ENCODE measurements at regions not wholly inside any gene's neighbourhood (a gene's known extent, or its start where the extent isn't known, plus 50 kb on each side); places are given as distances from the start of the nearest gene placed in this dataset.

DNA sequence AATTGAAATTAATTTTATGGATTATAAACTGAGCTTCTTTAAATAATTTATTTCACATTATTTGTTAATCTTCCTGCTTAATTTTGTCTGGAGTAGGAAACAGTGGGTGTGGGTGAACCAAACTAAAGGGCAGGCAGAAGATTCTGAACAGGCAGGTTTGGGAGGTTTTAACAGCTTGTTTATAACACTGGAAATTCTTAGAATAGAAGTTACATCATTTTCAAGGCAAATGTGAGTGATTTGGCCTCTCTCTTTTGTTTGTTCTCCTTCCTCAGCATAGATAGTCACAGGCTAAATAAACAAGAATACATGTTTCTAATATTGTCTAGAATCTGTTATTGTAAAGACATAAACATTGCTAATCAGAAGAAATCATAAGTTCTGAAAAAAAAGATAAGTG is 970.9 kb upstream of the NUDT12 start:
- H3K36me3 ChIP-seq, result no peaks in the 10 kb centered on the region
- H3K27me3 ChIP-seq, result no peaks in the 10 kb centered on the region
- TF ChIP-seq CTCF (IDR thresholded peaks at IDR 0.05; ENCODE audit: low read depth, low read length), result no peak
- H3K4me1 ChIP-seq (ENCODE audit: low read depth), result no peaks in the 10 kb centered on the region
- DNase-seq (ENCODE audit: low read depth in 1 of 2, low spot score in 1 of 2), result no peak
- no peak overlapping the region for H3K4me3 ChIP-seq
- H3K9me3 ChIP-seq (ENCODE audit: low read depth), result no peaks in the 10 kb centered on the region
- H3K27ac ChIP-seq, result no peak overlapping the region

GRCh38 chr5:104526866-104527265 is 964.3 kb upstream of the NUDT12 start:
- DNase-seq (ENCODE audit: low read depth in 1 of 2, low spot score in 1 of 2), result no peak
- Histone ChIP-seq H3K4me1 (ENCODE audit: low read depth) (no peaks in the 10 kb centered on the region), H3K36me3 (no peaks in the 10 kb centered on the region), H3K27ac (no peak overlapping the region), H3K9me3 (ENCODE audit: low read depth) (no peaks in the 10 kb centered on the region), H3K27me3 (no peaks in the 10 kb centered on the region), H3K4me3 (no peak overlapping the region)
- TF ChIP-seq CTCF (IDR thresholded peaks at IDR 0.05; ENCODE audit: low read depth, low read length), result no peak

DNA sequence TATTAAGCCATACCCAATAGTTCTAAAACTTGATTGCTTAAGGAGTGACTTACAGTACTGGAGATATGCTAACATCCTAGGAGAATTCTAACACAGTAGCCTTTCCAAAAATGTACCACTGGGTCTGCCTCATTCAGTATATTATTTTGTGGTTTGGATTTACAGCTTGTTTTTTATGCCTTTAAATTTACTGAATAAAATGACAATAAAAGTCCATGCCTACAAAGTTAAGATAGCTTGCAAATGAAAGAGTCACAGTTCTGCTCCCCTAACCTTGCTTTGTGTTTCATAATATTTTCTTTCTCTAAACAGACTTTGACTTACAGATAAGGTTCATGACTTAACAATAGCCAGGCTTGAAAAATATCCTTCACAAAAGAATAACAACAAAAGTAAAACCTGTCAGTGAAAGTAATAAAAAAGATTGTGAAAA is 951.1 kb upstream of the NUDT12 start:
- H3K9me3 ChIP-seq (ENCODE audit: low read depth), result no peaks in the 10 kb centered on the region
- H3K36me3 ChIP-seq, result no peaks in the 10 kb centered on the region
- H3K27ac ChIP-seq, result no peak overlapping the region
- H3K27me3 ChIP-seq, result no peaks in the 10 kb centered on the region
- H3K4me3 ChIP-seq, result no peak overlapping the region
- TF ChIP-seq CTCF (IDR thresholded peaks at IDR 0.05; ENCODE audit: low read depth, low read length), result no peak
- peak in 1 of 2 donors; percentile 15 for DNase-seq (ENCODE audit: low read depth in 1 of 2, low spot score in 1 of 2)
- no peaks in the 10 kb centered on the region for H3K4me1 ChIP-seq (ENCODE audit: low read depth)

DNA sequence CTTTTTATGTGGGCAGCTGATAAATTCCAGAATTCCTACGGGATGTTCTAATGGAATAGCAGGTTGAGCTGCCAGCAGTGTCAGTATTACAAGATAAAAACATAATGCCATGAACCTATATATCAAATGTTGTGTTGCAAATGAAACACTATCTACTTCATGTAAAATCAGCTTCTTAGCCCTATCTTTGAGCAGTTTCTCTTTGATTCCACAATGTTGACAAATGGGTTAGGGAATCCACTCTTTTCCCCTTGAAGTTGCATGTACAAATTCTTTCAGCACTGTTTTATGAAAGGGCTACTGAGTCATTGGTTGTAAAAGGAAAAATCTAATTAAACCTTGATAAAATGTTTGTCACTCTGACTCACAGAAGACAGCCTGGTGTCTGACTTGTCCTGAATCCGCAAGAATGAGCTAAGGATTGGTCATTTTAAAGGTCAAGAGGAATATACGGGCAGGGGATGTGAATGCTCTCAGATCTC is 950.6 kb upstream of the NUDT12 start:
- peak in 1 of 2 donors; percentile 41 for DNase-seq (ENCODE audit: low read depth in 1 of 2, low spot score in 1 of 2)
- TF ChIP-seq CTCF (IDR thresholded peaks at IDR 0.05; ENCODE audit: low read depth, low read length), result no peak
- H3K27me3 ChIP-seq, result no peaks in the 10 kb centered on the region
- H3K4me1 ChIP-seq (ENCODE audit: low read depth), result no peaks in the 10 kb centered on the region
- no peaks in the 10 kb centered on the region for H3K9me3 ChIP-seq (ENCODE audit: low read depth)
- no peak overlapping the region for H3K27ac ChIP-seq
- H3K36me3 ChIP-seq, result no peaks in the 10 kb centered on the region
- no peak overlapping the region for H3K4me3 ChIP-seq

DNA sequence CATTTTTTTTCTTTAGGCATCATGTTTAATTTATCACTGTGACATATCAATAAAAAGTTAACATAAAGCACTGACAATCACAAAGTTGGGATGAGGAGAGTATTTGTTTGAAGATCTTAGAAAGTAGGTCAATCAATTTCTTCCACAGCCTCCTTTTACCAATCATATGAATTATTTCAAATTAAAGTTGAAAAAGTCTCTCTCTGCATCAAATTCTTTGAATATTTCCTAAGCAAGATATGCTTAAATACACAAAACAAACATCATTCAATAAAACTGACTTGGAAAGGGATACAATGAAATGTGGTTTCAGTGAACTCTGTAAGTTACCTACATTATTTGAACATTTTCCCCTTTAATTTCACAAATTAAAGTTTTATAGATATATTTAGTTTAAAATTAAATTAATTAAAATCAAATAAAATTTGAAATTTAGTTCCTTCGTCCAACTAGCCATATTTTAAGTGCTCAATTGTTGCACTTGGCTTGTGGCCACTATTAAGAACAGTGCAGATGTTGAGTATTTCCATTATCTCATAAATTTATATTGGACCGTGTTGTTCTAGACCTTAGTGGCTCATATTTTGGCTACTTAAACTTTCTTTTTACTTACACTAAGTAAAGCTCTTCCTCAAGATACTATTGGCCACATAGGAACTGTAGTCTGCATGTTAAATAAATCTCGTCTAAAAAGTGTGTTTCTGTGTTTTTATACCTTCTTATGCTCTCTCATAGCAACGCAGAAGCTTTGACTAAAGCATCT is 949.7 kb upstream of the NUDT12 start:
- Histone ChIP-seq H3K4me3 (no peak overlapping the region), H3K27ac (no peak overlapping the region), H3K36me3 (no peaks in the 10 kb centered on the region), H3K27me3 (no peaks in the 10 kb centered on the region), H3K4me1 (ENCODE audit: low read depth) (no peaks in the 10 kb centered on the region), H3K9me3 (ENCODE audit: low read depth) (no peaks in the 10 kb centered on the region)
- TF ChIP-seq CTCF (IDR thresholded peaks at IDR 0.05; ENCODE audit: low read depth, low read length), result no peak
- peak in 1 of 2 donors; percentile 9 for DNase-seq (ENCODE audit: low read depth in 1 of 2, low spot score in 1 of 2)
